GM03348 (cell line): ENCODE measurements at regions not wholly inside any gene's neighbourhood (a gene's known extent, or its start where the extent isn't known, plus 50 kb on each side); places are given as distances from the start of the nearest gene placed in this dataset.

Experiments used
- DNase-seq: peaks from one replicate; pipeline ENCODE4 v3.0.0; 2012; ENCODE audit warnings: low spot score

- DNase-seq: no peak
Observed at GRCh38 chr20:24106150-24106800, 117.7 kb upstream of the GGTLC1 start.

DNA sequence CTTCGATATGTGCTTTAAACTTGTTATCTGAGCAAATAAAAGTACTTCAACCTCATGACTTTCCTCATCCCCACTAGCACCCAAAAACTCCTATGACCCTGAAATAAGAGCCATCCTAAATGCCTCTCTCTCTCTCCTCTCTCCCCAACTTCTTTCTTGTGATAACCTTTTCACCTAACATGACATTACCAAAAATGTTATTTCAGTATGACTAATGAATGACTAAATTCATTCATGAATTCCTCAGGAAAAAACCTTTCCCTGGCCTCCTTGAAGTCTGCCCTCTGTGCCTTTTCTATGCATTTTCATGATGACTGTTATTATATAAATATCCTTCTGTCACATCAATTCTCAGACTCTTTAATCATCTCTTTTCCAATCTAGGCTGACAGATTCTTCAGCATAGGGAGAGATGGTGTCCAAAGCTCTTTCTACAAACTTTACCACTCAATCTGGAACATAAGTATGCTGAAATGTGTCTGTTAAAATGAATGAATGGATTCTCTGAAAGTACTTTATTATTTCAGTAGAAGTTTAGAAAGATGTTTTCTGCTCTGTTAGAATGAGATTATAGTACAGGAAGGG, 114.3 kb upstream of the GGTLC1 start:
- no peak for DNase-seq

- DNase-seq: no peak
Observed at GRCh38 chr20:24102290-24102689, 113.7 kb upstream of the GGTLC1 start.

DNA sequence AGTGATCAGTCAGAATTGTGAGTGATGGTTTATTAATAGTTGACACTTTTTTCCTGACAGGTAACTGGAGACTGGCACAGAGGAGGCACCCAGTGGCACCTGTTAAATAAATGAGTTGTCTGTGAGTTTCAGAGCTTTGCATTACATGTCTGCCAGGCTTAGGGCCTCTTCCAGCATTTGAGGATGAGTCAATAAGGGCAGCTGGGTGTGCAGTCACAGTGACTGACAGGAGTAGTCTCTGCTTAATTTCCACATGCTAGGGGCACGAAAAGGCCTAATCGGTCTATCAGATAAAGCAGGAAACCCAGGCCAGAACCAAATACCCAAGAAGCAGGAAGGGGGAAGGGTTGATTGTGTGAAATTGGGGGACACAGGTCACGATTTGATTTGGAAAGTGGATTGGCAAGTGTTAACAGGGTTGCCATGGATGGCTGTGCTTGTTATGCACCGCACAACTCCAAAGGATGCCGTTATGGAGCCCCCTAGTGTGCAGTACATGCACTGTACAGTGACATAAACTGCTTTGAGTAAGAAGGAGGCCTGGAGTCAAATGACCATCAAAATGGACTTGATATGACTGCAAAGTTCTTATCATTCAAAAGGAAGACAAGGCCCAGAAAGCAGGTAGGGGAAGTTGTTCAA, 111.9 kb upstream of the GGTLC1 start:
- peak; percentile 35 for DNase-seq

DNA sequence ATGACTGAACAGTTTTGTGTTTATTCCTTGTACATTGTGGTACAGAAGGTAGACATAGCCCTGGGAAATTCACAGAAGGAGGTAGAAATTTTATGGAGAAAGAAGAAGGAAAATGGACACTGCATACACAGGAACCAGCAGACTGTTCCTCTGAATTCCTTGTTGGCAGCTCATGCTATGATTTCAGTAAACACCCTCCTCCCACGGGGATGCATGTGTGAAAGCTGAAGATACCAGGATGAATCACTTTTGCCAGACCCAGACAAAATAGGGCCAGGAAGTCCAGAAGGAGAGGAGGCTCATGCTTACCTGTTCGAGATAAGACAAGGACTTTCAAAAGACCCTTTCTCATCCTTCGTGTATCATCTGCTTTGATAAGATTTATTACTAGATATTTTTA, 110.3 kb upstream of the GGTLC1 start:
- DNase-seq: peak; percentile 19

- DNase-seq: no peak
Observed at GRCh38 chr20:24097506-24098245, 109.1 kb upstream of the GGTLC1 start.

GRCh38 chr20:24096864-24097450, 108.4 kb upstream of the GGTLC1 start:
- DNase-seq: no peak

- DNase-seq: no peak
Observed at GRCh38 chr20:24096264-24096663, 107.7 kb upstream of the GGTLC1 start.

DNA sequence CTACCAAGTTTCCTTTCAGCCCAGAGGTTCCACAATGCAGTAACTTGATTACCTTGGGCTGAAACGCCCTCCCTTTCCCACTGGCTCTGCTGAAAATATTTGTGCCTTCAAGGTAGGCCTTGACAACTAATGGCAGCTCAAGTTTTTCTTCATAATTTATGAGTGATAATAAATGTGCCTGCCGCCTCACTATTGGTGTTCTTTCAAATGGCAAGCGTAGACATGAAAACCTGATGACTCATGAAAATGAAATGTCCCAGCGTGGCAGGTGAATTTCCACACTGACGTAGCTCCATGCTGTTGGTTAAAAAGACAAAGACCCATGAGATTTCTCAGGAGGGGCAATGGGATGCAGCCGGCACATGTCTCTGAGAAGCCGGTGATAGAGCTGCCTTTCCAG, 107.2 kb upstream of the GGTLC1 start:
- DNase-seq: no peak

GRCh38 chr20:24095303-24095702, 106.7 kb upstream of the GGTLC1 start:
- no peak for DNase-seq

DNA sequence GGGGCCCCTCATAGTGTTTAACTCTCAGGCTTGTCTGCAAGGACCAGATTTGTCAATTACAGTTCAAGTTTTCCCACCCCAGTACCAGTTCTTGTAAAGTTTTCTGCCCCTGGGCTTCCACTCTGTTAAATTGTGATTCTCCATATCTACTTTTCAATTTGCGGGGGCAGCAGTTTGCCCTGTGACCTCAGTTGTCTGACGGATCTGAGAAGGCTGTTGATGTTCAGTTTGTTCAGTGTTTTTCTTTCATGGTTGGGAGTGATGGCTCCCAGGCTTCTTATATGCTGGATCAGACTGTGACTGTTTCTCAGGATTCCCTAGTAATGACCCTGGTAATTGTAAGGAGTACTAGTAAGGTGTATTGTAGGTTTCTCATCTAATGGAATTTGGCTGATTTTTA, 101.0 kb upstream of the GGTLC1 start:
- no peak for DNase-seq

- no peak for DNase-seq
Observed at GRCh38 chr20:24086121-24086520, 97.5 kb upstream of the GGTLC1 start.

DNA sequence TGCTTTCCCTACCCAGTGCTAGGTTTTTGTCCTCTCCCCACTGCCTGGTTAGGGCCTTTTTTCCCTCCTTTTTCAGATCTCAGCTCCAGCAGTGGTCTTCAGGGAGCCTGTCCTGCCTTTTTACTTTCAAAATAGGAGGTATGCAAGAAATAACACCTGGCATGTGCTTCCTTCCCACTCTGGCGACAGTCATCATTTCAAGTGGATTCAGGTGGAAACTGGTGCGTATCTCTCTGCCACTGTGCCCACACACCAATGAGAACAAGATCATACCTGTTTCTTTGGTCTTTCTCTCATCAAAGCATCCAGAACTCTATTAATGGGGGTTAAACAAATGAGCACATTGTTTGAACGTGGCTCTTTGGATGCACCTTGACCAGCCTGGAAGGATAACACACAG, 95.7 kb upstream of the GGTLC1 start:
- DNase-seq: no peak

DNA sequence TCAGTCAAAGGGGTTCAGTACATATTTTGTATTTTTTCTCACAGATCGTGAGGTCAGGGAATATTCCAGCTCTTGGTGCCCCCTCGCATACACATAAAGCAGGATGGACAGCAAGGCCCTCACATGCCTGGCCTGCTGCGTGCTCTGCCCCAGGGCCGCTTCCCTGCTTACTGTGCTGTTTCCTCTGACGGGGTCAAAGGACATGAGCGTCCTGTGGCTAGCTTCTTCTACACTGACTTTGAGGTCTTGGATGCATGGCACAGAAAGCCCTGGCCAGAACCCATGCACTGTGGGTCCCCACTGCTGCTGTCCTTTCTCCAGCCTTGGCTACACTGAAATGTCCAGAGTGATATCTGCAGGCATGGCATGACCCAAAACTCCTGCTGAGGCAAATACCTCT, 92.5 kb upstream of the GGTLC1 start:
- DNase-seq: no peak

GRCh38 chr20:24079661-24080412, 91.3 kb upstream of the GGTLC1 start:
- DNase-seq: no peak

GRCh38 chr20:24077145-24077544, 88.6 kb upstream of the GGTLC1 start:
- DNase-seq: no peak

DNA sequence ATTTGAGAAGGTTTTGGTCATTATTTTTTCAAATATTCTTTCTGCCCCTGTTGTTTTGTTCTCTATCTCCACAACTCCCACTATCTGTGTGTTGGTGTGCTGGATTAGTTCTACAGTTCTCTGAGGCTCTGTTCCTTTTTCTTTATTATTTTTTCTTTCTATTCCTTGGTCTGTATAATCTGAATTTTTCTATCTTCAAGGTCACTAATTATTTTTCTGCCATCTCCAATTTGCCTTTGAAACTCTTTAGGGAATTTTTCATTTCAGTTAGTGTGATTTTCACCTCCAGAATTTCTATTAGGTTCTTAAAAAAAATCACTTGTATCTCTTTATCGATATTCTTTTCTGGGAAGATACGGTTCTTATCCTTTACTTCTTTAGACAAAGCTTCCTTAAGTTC, 82.1 kb upstream of the GGTLC1 start:
- DNase-seq: no peak

DNA sequence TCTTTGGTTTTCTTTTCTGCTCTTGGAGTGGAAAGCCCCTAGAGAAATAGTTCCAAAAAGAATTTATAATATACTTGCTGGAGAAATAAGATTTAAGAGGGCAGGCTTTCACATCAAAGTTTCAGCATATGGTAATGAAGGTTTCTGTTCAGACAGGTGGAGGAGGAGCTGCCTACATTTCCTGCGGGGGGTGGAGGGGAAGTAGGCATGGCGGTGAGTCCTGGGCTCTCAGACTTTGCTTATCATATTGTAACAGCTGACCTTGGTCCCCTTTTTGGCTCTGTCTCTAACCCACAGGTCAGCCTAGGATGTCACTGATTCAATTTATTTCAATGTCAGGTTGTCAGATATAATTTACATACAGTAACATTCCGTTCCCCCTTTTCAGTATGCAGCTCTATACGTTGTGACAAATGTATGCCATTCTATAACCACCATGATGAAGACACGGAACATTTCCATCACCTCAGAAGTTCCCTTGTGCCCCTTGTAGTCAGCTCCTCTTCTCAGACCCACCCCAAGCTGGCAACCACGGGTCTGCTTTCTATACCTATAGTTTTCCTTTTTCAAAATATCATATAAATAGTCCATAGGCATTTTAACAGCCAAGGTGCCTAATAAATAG, 77.6 kb upstream of the GGTLC1 start:
- no peak for DNase-seq

DNA sequence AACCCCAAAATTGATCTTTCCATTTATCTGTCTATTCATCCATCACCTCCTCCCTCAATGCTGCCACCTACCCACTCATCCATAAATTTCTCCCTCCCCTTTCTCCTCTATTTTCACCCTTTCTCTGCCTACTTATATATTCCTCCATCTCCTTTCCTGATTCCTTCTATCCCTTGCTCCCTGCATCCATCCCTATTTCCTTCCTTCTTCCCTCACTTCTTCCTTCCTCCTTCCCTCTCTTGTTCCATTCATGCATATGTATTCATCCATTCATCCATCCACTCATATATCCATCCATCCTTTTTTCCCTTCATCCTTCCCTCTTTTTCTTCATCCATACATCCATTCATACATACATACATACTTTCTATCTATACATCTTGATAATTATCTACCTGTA, 76.3 kb upstream of the GGTLC1 start:
- no peak for DNase-seq

DNA sequence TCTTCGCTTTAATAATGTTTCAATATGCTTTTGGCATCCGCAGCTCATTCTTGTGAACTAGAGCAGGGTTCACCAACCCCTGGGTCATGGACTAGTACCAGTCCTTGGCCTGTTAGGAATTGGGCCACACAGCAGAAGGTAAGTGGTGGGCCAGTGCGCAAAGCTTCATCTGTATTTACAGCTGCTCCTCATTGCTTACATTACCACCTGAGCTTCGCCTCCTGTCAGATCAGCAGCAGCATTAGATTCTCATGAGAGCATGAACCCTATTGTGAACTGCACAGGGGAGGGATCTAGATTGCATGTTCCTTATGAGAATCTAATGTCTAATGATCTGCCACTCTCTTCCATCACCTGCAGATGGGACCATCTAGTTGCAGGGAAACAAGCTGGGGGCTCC, 75.5 kb upstream of the GGTLC1 start:
- DNase-seq: no peak

- DNase-seq: no peak
Observed at GRCh38 chr20:24063100-24063499, 74.5 kb upstream of the GGTLC1 start.
